ENCODE measurements at regions not wholly inside any gene's neighbourhood (a gene's known extent, or its start where the extent isn't known, plus 50 kb on each side); places are given as distances from the start of the nearest gene placed in this dataset.

GRCh38 chr6:2396846-2397630 is 151.6 kb upstream of the GMDS start:
- no peaks in the 10 kb centered on the region for H3K9me3 ChIP-seq (ENCODE audit: control insufficient read depth, low read length, poor library complexity, severe bottlenecking)
- no peak for ATAC-seq
- Mint-ChIP-seq H3K36me3 (ENCODE audit: low read depth) (no peaks in the 10 kb centered on the region), H3K4me1 (no peaks in the 10 kb centered on the region), H3K4me3 (no peak overlapping the region), H3K27ac (no peak overlapping the region), H3K27me3 (no peaks in the 10 kb centered on the region)
- no peak for DNase-seq

- H3K36me3 Mint-ChIP-seq (ENCODE audit: low read depth) = no peaks in the 10 kb centered on the region
- H3K27ac Mint-ChIP-seq = no peak overlapping the region
- no peaks in the 10 kb centered on the region for H3K9me3 ChIP-seq (ENCODE audit: control insufficient read depth, low read length, poor library complexity, severe bottlenecking)
- H3K27me3 Mint-ChIP-seq = no peaks in the 10 kb centered on the region
- H3K4me3 Mint-ChIP-seq = no peak overlapping the region
- peaks cover 2% of the 10 kb centered on the region for H3K4me1 Mint-ChIP-seq
- ATAC-seq (no peak), DNase-seq (no peak)
Measured at GRCh38 chr6:2396042-2396657, 150.7 kb upstream of the GMDS start.

GRCh38 chr6:2388554-2389324 is 143.3 kb upstream of the GMDS start:
- H3K36me3 Mint-ChIP-seq (ENCODE audit: low read depth) = peaks cover 2% of the 10 kb centered on the region
- ATAC-seq = no peak
- peaks cover 5% of the 10 kb centered on the region for H3K4me1 Mint-ChIP-seq

GRCh38 chr6:2387445-2387844 is 142.0 kb upstream of the GMDS start:
- H3K27ac Mint-ChIP-seq = no peak overlapping the region
- peaks cover 5% of the 10 kb centered on the region for H3K4me1 Mint-ChIP-seq
- ATAC-seq (no peak), DNase-seq (no peak)
- no peak overlapping the region for H3K4me3 Mint-ChIP-seq
- H3K9me3 ChIP-seq (ENCODE audit: control insufficient read depth, low read length, poor library complexity, severe bottlenecking) = no peaks in the 10 kb centered on the region
- peaks cover 2% of the 10 kb centered on the region for H3K36me3 Mint-ChIP-seq (ENCODE audit: low read depth)
- H3K27me3 Mint-ChIP-seq = no peaks in the 10 kb centered on the region

More at GRCh38 chr6:2388554-2389324, 143.3 kb upstream of the GMDS start:
- DNase-seq = no peak
- H3K4me3 Mint-ChIP-seq = no peak overlapping the region
- no peaks in the 10 kb centered on the region for H3K27me3 Mint-ChIP-seq
- no peak overlapping the region for H3K27ac Mint-ChIP-seq
- no peaks in the 10 kb centered on the region for H3K9me3 ChIP-seq (ENCODE audit: control insufficient read depth, low read length, poor library complexity, severe bottlenecking)

GRCh38 chr6:2385471-2385983 is 140.1 kb upstream of the GMDS start:
- no peak for DNase-seq
- Mint-ChIP-seq H3K27ac (no peak overlapping the region), H3K27me3 (no peaks in the 10 kb centered on the region), H3K36me3 (ENCODE audit: low read depth) (peaks cover under 1% of the 10 kb centered on the region), H3K4me1 (peaks cover 3% of the 10 kb centered on the region), H3K4me3 (no peak overlapping the region)
- no peaks in the 10 kb centered on the region for H3K9me3 ChIP-seq (ENCODE audit: control insufficient read depth, low read length, poor library complexity, severe bottlenecking)
- no peak for ATAC-seq

- ATAC-seq (no peak), DNase-seq (no peak)
- no peak overlapping the region for H3K4me3 Mint-ChIP-seq
- no peak overlapping the region for H3K27ac Mint-ChIP-seq
- H3K36me3 Mint-ChIP-seq (ENCODE audit: low read depth) = no peaks in the 10 kb centered on the region
- no peaks in the 10 kb centered on the region for H3K9me3 ChIP-seq (ENCODE audit: control insufficient read depth, low read length, poor library complexity, severe bottlenecking)
- H3K4me1 Mint-ChIP-seq = peaks cover 3% of the 10 kb centered on the region
- H3K27me3 Mint-ChIP-seq = no peaks in the 10 kb centered on the region
Measured at GRCh38 chr6:2384528-2384927, 139.1 kb upstream of the GMDS start.

- H3K9me3 ChIP-seq (ENCODE audit: control insufficient read depth, low read length, poor library complexity, severe bottlenecking) = no peaks in the 10 kb centered on the region
- Mint-ChIP-seq H3K27ac (no peak overlapping the region), H3K4me3 (no peak overlapping the region), H3K4me1 (no peaks in the 10 kb centered on the region), H3K36me3 (ENCODE audit: low read depth) (no peaks in the 10 kb centered on the region), H3K27me3 (no peaks in the 10 kb centered on the region)
- DNase-seq (no peak), ATAC-seq (no peak)
Measured at GRCh38 chr6:2381872-2382661, 136.7 kb upstream of the GMDS start.

GRCh38 chr6:2378891-2379652 is 133.7 kb upstream of the GMDS start:
- Mint-ChIP-seq H3K27me3 (no peaks in the 10 kb centered on the region), H3K27ac (no peak overlapping the region), H3K4me3 (no peak overlapping the region), H3K4me1 (no peaks in the 10 kb centered on the region), H3K36me3 (ENCODE audit: low read depth) (no peaks in the 10 kb centered on the region)
- no peak for DNase-seq
- H3K9me3 ChIP-seq (ENCODE audit: control insufficient read depth, low read length, poor library complexity, severe bottlenecking) = no peaks in the 10 kb centered on the region
- ATAC-seq = no peak

- no peak for ATAC-seq
- no peaks in the 10 kb centered on the region for H3K9me3 ChIP-seq (ENCODE audit: control insufficient read depth, low read length, poor library complexity, severe bottlenecking)
- Mint-ChIP-seq H3K27me3 (no peaks in the 10 kb centered on the region), H3K27ac (no peak overlapping the region), H3K4me1 (no peaks in the 10 kb centered on the region), H3K36me3 (ENCODE audit: low read depth) (no peaks in the 10 kb centered on the region), H3K4me3 (no peak overlapping the region)
- no peak for DNase-seq
Measured at GRCh38 chr6:2378046-2378657, 132.7 kb upstream of the GMDS start.

GRCh38 chr6:2376429-2377355 is 131.3 kb upstream of the GMDS start:
- Mint-ChIP-seq H3K4me1 (no peaks in the 10 kb centered on the region), H3K27ac (no peak overlapping the region), H3K4me3 (no peak overlapping the region), H3K27me3 (no peaks in the 10 kb centered on the region), H3K36me3 (ENCODE audit: low read depth) (no peaks in the 10 kb centered on the region)
- ATAC-seq (no peak), DNase-seq (no peak)
- H3K9me3 ChIP-seq (ENCODE audit: control insufficient read depth, low read length, poor library complexity, severe bottlenecking) = no peaks in the 10 kb centered on the region

- DNase-seq (no peak), ATAC-seq (no peak)
- H3K36me3 Mint-ChIP-seq (ENCODE audit: low read depth) = no peaks in the 10 kb centered on the region
- no peak overlapping the region for H3K4me3 Mint-ChIP-seq
- H3K27ac Mint-ChIP-seq = no peak overlapping the region
- H3K4me1 Mint-ChIP-seq = no peaks in the 10 kb centered on the region
- no peaks in the 10 kb centered on the region for H3K27me3 Mint-ChIP-seq
- no peaks in the 10 kb centered on the region for H3K9me3 ChIP-seq (ENCODE audit: control insufficient read depth, low read length, poor library complexity, severe bottlenecking)
Measured at GRCh38 chr6:2375443-2375842, 130.0 kb upstream of the GMDS start.

Data from T-helper 17 cell (primary cell).